Neural crest cell (in vitro differentiated cells): ENCODE measurements at regions not wholly inside any gene's neighbourhood (a gene's known extent, or its start where the extent isn't known, plus 50 kb on each side); places are given as distances from the start of the nearest gene placed in this dataset.

ENCODE experiments used
- DNase-seq: peaks from one replicate; pipeline ENCODE4 v3.0.0; 2021; ENCODE audit warnings: low read depth, mixed read lengths, low spot score
- H3K27ac Mint-ChIP-seq: one replicate; pipeline ENCODE4 v1.8.0; 2021; ENCODE audit warnings: mild to moderate bottlenecking, mixed read lengths; ENCODE audit not compliant: unreplicated experiment
- H3K27me3 Mint-ChIP-seq: 2 replicates; pipeline ENCODE4 v1.8.0; 2021; ENCODE audit warnings: low read depth, mild to moderate bottlenecking, mixed read lengths
- H3K36me3 Mint-ChIP-seq: 2 replicates; pipeline ENCODE4 v1.8.0; 2021; ENCODE audit warnings: low read depth, mild to moderate bottlenecking, mixed read lengths
- H3K4me1 Mint-ChIP-seq: 2 replicates; pipeline ENCODE4 v1.8.0; 2021; ENCODE audit warnings: mixed read lengths
- H3K4me3 Mint-ChIP-seq: one replicate; pipeline ENCODE4 v1.8.0; 2021; ENCODE audit warnings: mild to moderate bottlenecking, mixed read lengths
- H3K9me3 Mint-ChIP-seq: 2 replicates; pipeline ENCODE4 v1.8.0; 2021; ENCODE audit warnings: mixed read lengths
- CTCF ChIP-seq: fragments of 200-600 bp; sonication (generic); conservative IDR thresholded peaks from 2 replicates; pipeline ENCODE4 v1.5.0; 2021; ENCODE audit warnings: antibody characterized with exemption, mild to moderate bottlenecking

- Mint-ChIP-seq H3K36me3 (peaks cover 6% of the 10 kb centered on the region), H3K4me1 (no peaks in the 10 kb centered on the region), H3K27ac (no peak overlapping the region), H3K9me3 (peaks cover 11% of the 10 kb centered on the region), H3K27me3 (no peaks in the 10 kb centered on the region), H3K4me3 (no peak overlapping the region)
- no peak for TF ChIP-seq CTCF
- no peak for DNase-seq
Measured at GRCh38 chr2:42864641-42865280, 72.4 kb upstream of the HAAO start.

GRCh38 chr2:42864222-42864621 lies 71.8 kb upstream of the HAAO start:
- Mint-ChIP-seq H3K27me3 (no peaks in the 10 kb centered on the region), H3K27ac (no peak overlapping the region), H3K9me3 (peaks cover 9% of the 10 kb centered on the region), H3K36me3 (peaks cover 6% of the 10 kb centered on the region), H3K4me1 (no peaks in the 10 kb centered on the region), H3K4me3 (no peak overlapping the region)
- TF ChIP-seq CTCF = no peak
- no peak for DNase-seq

GRCh38 chr2:42863751-42864150 lies 71.4 kb upstream of the HAAO start:
- H3K27ac Mint-ChIP-seq = no peak overlapping the region

GRCh38 chr2:42863320-42863719 lies 70.9 kb upstream of the HAAO start:
- TF ChIP-seq CTCF = no peak
- DNase-seq = no peak
- H3K27ac Mint-ChIP-seq = peak overlapping the region; percentile 57
- peaks cover 6% of the 10 kb centered on the region for H3K9me3 Mint-ChIP-seq
- no peak overlapping the region for H3K4me3 Mint-ChIP-seq
- no peaks in the 10 kb centered on the region for H3K27me3 Mint-ChIP-seq
- H3K4me1 Mint-ChIP-seq = peaks cover 5% of the 10 kb centered on the region
- peaks cover 4% of the 10 kb centered on the region for H3K36me3 Mint-ChIP-seq

More at GRCh38 chr2:42863751-42864150, 71.4 kb upstream of the HAAO start:
- Mint-ChIP-seq H3K4me1 (peaks cover 3% of the 10 kb centered on the region), H3K36me3 (peaks cover 4% of the 10 kb centered on the region), H3K9me3 (peaks cover 9% of the 10 kb centered on the region), H3K4me3 (no peak overlapping the region), H3K27me3 (no peaks in the 10 kb centered on the region)
- no peak for TF ChIP-seq CTCF
- no peak for DNase-seq

GRCh38 chr2:42862669-42863185 lies 70.3 kb upstream of the HAAO start:
- Mint-ChIP-seq H3K27me3 (no peaks in the 10 kb centered on the region), H3K36me3 (no peaks in the 10 kb centered on the region), H3K9me3 (peaks cover 6% of the 10 kb centered on the region), H3K27ac (no peak overlapping the region), H3K4me1 (peaks cover 9% of the 10 kb centered on the region), H3K4me3 (no peak overlapping the region)
- DNase-seq = no peak
- no peak for TF ChIP-seq CTCF
